ENCODE measurements at regions not wholly inside any gene's neighbourhood (a gene's known extent, or its start where the extent isn't known, plus 50 kb on each side); places are given as distances from the start of the nearest gene placed in this dataset.

DNA sequence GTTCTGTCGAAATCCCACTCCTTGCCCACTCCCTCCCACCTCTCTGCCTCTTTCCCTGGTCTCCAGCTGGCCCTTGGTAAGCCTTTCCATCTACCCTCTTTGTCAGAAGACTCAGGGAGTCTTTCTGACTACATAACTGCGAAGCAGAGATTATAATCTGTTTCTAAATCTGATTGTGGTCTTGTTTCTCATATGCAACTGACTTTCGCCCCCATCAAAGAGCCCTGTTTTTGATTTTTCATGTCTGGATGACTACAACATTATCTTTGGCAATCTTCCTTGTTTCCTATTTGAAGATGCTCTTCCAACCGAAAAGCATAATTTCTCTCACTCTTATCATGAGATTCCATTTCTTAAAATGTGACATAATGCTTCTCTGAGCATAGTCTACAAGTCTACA is 218.2 kb upstream of the ADAMTSL1 start:
- TF ChIP-seq, protein P1, sequence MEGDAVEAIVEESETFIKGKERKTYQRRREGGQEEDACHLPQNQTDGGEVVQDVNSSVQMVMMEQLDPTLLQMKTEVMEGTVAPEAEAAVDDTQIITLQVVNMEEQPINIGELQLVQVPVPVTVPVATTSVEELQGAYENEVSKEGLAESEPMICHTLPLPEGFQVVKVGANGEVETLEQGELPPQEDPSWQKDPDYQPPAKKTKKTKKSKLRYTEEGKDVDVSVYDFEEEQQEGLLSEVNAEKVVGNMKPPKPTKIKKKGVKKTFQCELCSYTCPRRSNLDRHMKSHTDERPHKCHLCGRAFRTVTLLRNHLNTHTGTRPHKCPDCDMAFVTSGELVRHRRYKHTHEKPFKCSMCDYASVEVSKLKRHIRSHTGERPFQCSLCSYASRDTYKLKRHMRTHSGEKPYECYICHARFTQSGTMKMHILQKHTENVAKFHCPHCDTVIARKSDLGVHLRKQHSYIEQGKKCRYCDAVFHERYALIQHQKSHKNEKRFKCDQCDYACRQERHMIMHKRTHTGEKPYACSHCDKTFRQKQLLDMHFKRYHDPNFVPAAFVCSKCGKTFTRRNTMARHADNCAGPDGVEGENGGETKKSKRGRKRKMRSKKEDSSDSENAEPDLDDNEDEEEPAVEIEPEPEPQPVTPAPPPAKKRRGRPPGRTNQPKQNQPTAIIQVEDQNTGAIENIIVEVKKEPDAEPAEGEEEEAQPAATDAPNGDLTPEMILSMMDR (IDR thresholded peaks at IDR 0.05; ENCODE audit: low read depth, low read length): no peak
- TF ChIP-seq EZH2phosphoT487 (IDR thresholded peaks at IDR 0.05; ENCODE audit: low read depth): no peak
